ENCODE measurements at regions not wholly inside any gene's neighbourhood (a gene's known extent, or its start where the extent isn't known, plus 50 kb on each side); places are given as distances from the start of the nearest gene placed in this dataset.

DNA sequence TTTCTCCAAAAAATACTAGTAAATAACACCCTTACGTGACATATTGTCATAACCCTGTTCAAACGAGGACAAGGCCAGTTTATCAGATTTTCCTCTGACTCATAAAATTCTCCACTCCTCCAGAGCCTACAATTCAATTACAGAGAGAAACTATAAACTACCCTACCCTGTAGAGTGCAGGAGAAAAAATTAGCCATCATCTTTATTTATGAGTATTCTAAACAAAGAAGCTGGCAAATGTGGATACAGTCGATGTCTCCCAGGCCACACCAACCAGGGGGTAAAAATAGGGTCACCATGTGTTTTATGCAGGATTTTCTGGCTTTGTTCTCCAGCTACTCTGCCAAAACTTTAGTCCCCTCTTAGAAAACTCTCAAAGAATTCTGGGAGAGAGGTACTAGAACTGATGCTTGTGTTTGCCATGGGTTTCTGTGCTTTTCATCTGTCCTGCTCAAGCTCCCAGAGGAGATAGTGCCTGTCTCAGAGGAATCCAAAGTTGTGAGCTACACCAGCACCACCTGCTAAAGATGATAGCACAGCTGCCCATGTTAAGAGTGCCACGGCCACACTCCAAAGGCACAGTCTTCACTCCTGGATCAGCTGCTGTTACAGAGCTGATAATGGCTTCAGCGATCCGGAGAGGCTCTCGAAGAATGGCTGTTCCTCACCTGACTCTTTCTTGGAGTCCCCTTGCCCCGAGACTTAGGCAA is 150.2 kb downstream of the IMPG2 start:
- TF ChIP-seq, protein P1, sequence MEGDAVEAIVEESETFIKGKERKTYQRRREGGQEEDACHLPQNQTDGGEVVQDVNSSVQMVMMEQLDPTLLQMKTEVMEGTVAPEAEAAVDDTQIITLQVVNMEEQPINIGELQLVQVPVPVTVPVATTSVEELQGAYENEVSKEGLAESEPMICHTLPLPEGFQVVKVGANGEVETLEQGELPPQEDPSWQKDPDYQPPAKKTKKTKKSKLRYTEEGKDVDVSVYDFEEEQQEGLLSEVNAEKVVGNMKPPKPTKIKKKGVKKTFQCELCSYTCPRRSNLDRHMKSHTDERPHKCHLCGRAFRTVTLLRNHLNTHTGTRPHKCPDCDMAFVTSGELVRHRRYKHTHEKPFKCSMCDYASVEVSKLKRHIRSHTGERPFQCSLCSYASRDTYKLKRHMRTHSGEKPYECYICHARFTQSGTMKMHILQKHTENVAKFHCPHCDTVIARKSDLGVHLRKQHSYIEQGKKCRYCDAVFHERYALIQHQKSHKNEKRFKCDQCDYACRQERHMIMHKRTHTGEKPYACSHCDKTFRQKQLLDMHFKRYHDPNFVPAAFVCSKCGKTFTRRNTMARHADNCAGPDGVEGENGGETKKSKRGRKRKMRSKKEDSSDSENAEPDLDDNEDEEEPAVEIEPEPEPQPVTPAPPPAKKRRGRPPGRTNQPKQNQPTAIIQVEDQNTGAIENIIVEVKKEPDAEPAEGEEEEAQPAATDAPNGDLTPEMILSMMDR (IDR thresholded peaks at IDR 0.05), result no peak
- no peak for TF ChIP-seq POLR2A (IDR thresholded peaks at IDR 0.05)

All from uterus (tissue), 2 donors.